Activated T-cell treated with anti-CD3 and anti-CD28 coated beads, Interleukin-2, amount 50 U/mL, for 72 hours (primary cell): ENCODE measurements at regions not wholly inside any gene's neighbourhood (a gene's known extent, or its start where the extent isn't known, plus 50 kb on each side); places are given as distances from the start of the nearest gene placed in this dataset.
"Not testable (repeated sequence)": the region's sequence is repeated elsewhere in the genome, so short reads cannot be mapped to it uniquely, and the experiment has no call there.

Experiments used
- ATAC-seq, 2 donors: fragments of 150-1000 bp; cut with Tn5 transposase; replicated peaks in 1 of 2; 2 replicates each; pipeline ENCODE4 v1.10.0; 2021; ENCODE audit warnings: moderate library complexity in 2 of 2, mild to moderate bottlenecking in 1 of 2
- DNase-seq, 2 donors: peaks; one replicate each; pipeline ENCODE4 v3.0.0; 2021 to 2022; ENCODE audit warnings: mixed read lengths in 1 of 2
- H3K27ac Mint-ChIP-seq: one replicate; pipeline ENCODE4 v1.8.0; 2022; ENCODE audit warnings: mild to moderate bottlenecking, moderate library complexity, mixed read lengths
- H3K27me3 Mint-ChIP-seq: one replicate; pipeline ENCODE4 v1.8.0; 2022; ENCODE audit warnings: low read depth, mixed read lengths
- H3K36me3 Mint-ChIP-seq, 2 donors: one replicate each; pipeline ENCODE4 v1.8.0; 2022; ENCODE audit warnings: mixed read lengths in 2 of 2, mild to moderate bottlenecking in 1 of 2; ENCODE audit not compliant: insufficient read depth in 2 of 2
- H3K4me1 Mint-ChIP-seq: one replicate; pipeline ENCODE4 v1.8.0; 2022; ENCODE audit warnings: low read depth, mixed read lengths
- H3K4me3 Mint-ChIP-seq, 2 donors: one replicate each; pipeline ENCODE4 v1.8.0; 2022; ENCODE audit warnings: mild to moderate bottlenecking in 2 of 2, mixed read lengths in 2 of 2, moderate library complexity in 2 of 2
- H3K9me3 Mint-ChIP-seq, 2 donors: one replicate each; pipeline ENCODE4 v1.8.0; 2022; ENCODE audit warnings: mixed read lengths in 2 of 2

GRCh38 chr16:32039919-32040318 lies 166.3 kb downstream of the ZNF267 start:
- not testable (repeated sequence) for DNase-seq, H3K27ac Mint-ChIP-seq, H3K27me3 Mint-ChIP-seq, H3K4me1 Mint-ChIP-seq, H3K36me3 Mint-ChIP-seq, H3K4me3 Mint-ChIP-seq, H3K9me3 Mint-ChIP-seq
- ATAC-seq, result peak; percentile 57 to 64

- H3K4me3 Mint-ChIP-seq, H3K9me3 Mint-ChIP-seq, H3K4me1 Mint-ChIP-seq, H3K27me3 Mint-ChIP-seq, H3K36me3 Mint-ChIP-seq, H3K27ac Mint-ChIP-seq: not testable (repeated sequence)
- ATAC-seq (peak in 1 of 2 donors; percentile 51), DNase-seq (peak; percentile 15 to 25)
Measured at GRCh38 chr16:32066016-32066651, 187.0 kb upstream of the TP53TG3D start.

GRCh38 chr16:32071586-32071985 lies 181.5 kb upstream of the TP53TG3D start:
- H3K9me3 Mint-ChIP-seq, H3K4me3 Mint-ChIP-seq, H3K4me1 Mint-ChIP-seq, H3K27ac Mint-ChIP-seq, DNase-seq, H3K27me3 Mint-ChIP-seq, H3K36me3 Mint-ChIP-seq: not testable (repeated sequence)
- peak in 1 of 2 donors; percentile 53 for ATAC-seq

- not testable (repeated sequence) for ATAC-seq, H3K27me3 Mint-ChIP-seq, H3K4me3 Mint-ChIP-seq, H3K9me3 Mint-ChIP-seq, H3K4me1 Mint-ChIP-seq, H3K27ac Mint-ChIP-seq, DNase-seq, H3K36me3 Mint-ChIP-seq
Measured at GRCh38 chr16:32083891-32084290, 169.2 kb upstream of the TP53TG3D start.

GRCh38 chr16:32084656-32085401 lies 168.3 kb upstream of the TP53TG3D start:
- ATAC-seq, result peak in 1 of 2 donors; percentile 11
- peak overlapping the region; percentile 56 to 80 for H3K4me3 Mint-ChIP-seq
- not testable (repeated sequence) for H3K36me3 Mint-ChIP-seq, H3K27ac Mint-ChIP-seq, H3K4me1 Mint-ChIP-seq, H3K27me3 Mint-ChIP-seq, DNase-seq, H3K9me3 Mint-ChIP-seq

GRCh38 chr16:32085438-32086141 lies 167.5 kb upstream of the TP53TG3D start:
- H3K27me3 Mint-ChIP-seq, H3K36me3 Mint-ChIP-seq: not testable (repeated sequence)
- DNase-seq, result peak; percentile 62 to 68

GRCh38 chr16:32115562-32115961 lies 137.5 kb upstream of the TP53TG3D start:
- ATAC-seq, H3K36me3 Mint-ChIP-seq, H3K27ac Mint-ChIP-seq, DNase-seq, H3K27me3 Mint-ChIP-seq, H3K9me3 Mint-ChIP-seq, H3K4me3 Mint-ChIP-seq, H3K4me1 Mint-ChIP-seq: not testable (repeated sequence)

More at GRCh38 chr16:32085438-32086141, 167.5 kb upstream of the TP53TG3D start:
- not testable (repeated sequence) for H3K27ac Mint-ChIP-seq, H3K9me3 Mint-ChIP-seq, H3K4me1 Mint-ChIP-seq
- peak in 1 of 2 donors; percentile 22 for ATAC-seq
- H3K4me3 Mint-ChIP-seq, result peak overlapping the region; percentile 77 to 80

- Mint-ChIP-seq H3K36me3 (no peaks in the 10 kb centered on the region), H3K27ac (no peak overlapping the region), H3K27me3 (no peaks in the 10 kb centered on the region), H3K4me3 (peak overlapping the region; percentile 81), H3K9me3 (no peaks in the 10 kb centered on the region), H3K4me1 (no peaks in the 10 kb centered on the region)
- no peak for ATAC-seq
- DNase-seq, result no peak
Measured at GRCh38 chr16:32116080-32116479, 137.0 kb upstream of the TP53TG3D start.

GRCh38 chr16:32116533-32116932 lies 136.6 kb upstream of the TP53TG3D start:
- H3K27me3 Mint-ChIP-seq, DNase-seq, H3K27ac Mint-ChIP-seq, H3K4me1 Mint-ChIP-seq, H3K9me3 Mint-ChIP-seq, ATAC-seq, H3K36me3 Mint-ChIP-seq: not testable (repeated sequence)
- H3K4me3 Mint-ChIP-seq, result peak overlapping the region; percentile 81

GRCh38 chr16:32120372-32120771 lies 132.7 kb upstream of the TP53TG3D start:
- not testable (repeated sequence) for H3K9me3 Mint-ChIP-seq, DNase-seq, H3K36me3 Mint-ChIP-seq, H3K27ac Mint-ChIP-seq, H3K4me1 Mint-ChIP-seq, ATAC-seq, H3K27me3 Mint-ChIP-seq, H3K4me3 Mint-ChIP-seq

GRCh38 chr16:32120779-32121178 lies 132.3 kb upstream of the TP53TG3D start:
- H3K27ac Mint-ChIP-seq, H3K36me3 Mint-ChIP-seq, H3K4me1 Mint-ChIP-seq, ATAC-seq, H3K27me3 Mint-ChIP-seq, H3K9me3 Mint-ChIP-seq, H3K4me3 Mint-ChIP-seq, DNase-seq: not testable (repeated sequence)

GRCh38 chr16:32121273-32121900 lies 131.7 kb upstream of the TP53TG3D start:
- not testable (repeated sequence) for ATAC-seq, H3K4me3 Mint-ChIP-seq, H3K36me3 Mint-ChIP-seq, H3K4me1 Mint-ChIP-seq, H3K9me3 Mint-ChIP-seq, H3K27ac Mint-ChIP-seq, DNase-seq, H3K27me3 Mint-ChIP-seq

GRCh38 chr16:32152434-32152833 lies 100.7 kb upstream of the TP53TG3D start:
- not testable (repeated sequence) for ATAC-seq, H3K4me3 Mint-ChIP-seq, H3K9me3 Mint-ChIP-seq, H3K27ac Mint-ChIP-seq, DNase-seq, H3K36me3 Mint-ChIP-seq, H3K27me3 Mint-ChIP-seq, H3K4me1 Mint-ChIP-seq
